ENCODE measurements at regions not wholly inside any gene's neighbourhood (a gene's known extent, or its start where the extent isn't known, plus 50 kb on each side); places are given as distances from the start of the nearest gene placed in this dataset.

- Histone ChIP-seq H3K27me3 (no peaks in the 10 kb centered on the region), H3K36me3 (no peaks in the 10 kb centered on the region), H3K27ac (no peak overlapping the region), H3K9me3 (no peaks in the 10 kb centered on the region), H3K4me1 (peaks cover 0 to 16% of the 10 kb centered on the region in 2 donors), H3K4me3 (no peak overlapping the region)
- DNase-seq (ENCODE audit: low spot score): no peak
- TF ChIP-seq CTCF (IDR thresholded peaks at IDR 0.05): no peak
Observed at GRCh38 chr3:139292192-139292591, 51.6 kb upstream of the MRPS22 start.

GRCh38 chr3:139292711-139293664, 50.8 kb upstream of the MRPS22 start:
- Histone ChIP-seq H3K4me1 (peaks cover 0 to 10% of the 10 kb centered on the region in 2 donors), H3K4me3 (no peak overlapping the region), H3K9me3 (no peaks in the 10 kb centered on the region), H3K27me3 (no peaks in the 10 kb centered on the region), H3K36me3 (no peaks in the 10 kb centered on the region), H3K27ac (no peak overlapping the region)
- DNase-seq (ENCODE audit: low spot score): no peak
- TF ChIP-seq CTCF (IDR thresholded peaks at IDR 0.05): no peak

GRCh38 chr3:139293665-139294023, 50.2 kb upstream of the MRPS22 start:
- Histone ChIP-seq H3K4me3 (no peak overlapping the region), H3K4me1 (peaks cover 0 to 3% of the 10 kb centered on the region in 2 donors), H3K36me3 (no peaks in the 10 kb centered on the region), H3K9me3 (no peaks in the 10 kb centered on the region), H3K27me3 (no peaks in the 10 kb centered on the region), H3K27ac (no peak overlapping the region)
- DNase-seq (ENCODE audit: low spot score): no peak
- no peak for TF ChIP-seq CTCF (IDR thresholded peaks at IDR 0.05)
